ENCODE measurements at regions not wholly inside any gene's neighbourhood (a gene's known extent, or its start where the extent isn't known, plus 50 kb on each side); places are given as distances from the start of the nearest gene placed in this dataset.

DNA sequence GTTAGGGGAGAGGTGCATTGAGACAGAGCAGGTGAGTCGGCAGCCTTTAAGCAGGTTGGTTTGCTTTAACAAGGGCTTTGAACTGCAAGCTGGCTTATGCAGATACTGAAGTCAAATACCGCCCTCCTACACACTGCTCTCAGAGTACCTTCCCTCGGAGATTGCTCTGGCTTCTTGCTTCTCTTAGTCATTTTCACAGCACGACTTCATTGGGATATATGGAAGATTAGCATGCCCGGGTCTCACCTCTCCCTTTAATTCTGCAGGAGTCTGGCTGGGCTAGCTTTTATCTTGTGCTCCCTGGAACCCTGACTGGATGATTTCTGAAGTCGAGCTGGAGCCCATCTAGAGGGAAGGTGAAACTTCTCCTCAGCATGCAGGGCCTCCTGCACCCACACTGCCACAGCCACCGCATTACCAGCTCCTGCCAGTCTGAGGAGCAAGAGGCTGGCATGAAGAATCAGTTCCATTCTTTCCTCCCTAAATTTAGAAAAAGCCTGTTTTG, 395.5 kb upstream of the HNRNPA3 start:
- Mint-ChIP-seq H3K27me3 (ENCODE audit: unreplicated experiment) (no peaks in the 10 kb centered on the region), H3K27ac (ENCODE audit: unreplicated experiment) (no peak overlapping the region), H3K36me3 (ENCODE audit: low read depth, unreplicated experiment) (no peaks in the 10 kb centered on the region), H3K4me3 (ENCODE audit: unreplicated experiment) (no peak overlapping the region), H3K4me1 (ENCODE audit: unreplicated experiment) (peaks cover 19% of the 10 kb centered on the region), H3K9me3 (ENCODE audit: unreplicated experiment) (no peaks in the 10 kb centered on the region)
- no peak for DNase-seq (ENCODE audit: low spot score)
- TF ChIP-seq, protein P1, sequence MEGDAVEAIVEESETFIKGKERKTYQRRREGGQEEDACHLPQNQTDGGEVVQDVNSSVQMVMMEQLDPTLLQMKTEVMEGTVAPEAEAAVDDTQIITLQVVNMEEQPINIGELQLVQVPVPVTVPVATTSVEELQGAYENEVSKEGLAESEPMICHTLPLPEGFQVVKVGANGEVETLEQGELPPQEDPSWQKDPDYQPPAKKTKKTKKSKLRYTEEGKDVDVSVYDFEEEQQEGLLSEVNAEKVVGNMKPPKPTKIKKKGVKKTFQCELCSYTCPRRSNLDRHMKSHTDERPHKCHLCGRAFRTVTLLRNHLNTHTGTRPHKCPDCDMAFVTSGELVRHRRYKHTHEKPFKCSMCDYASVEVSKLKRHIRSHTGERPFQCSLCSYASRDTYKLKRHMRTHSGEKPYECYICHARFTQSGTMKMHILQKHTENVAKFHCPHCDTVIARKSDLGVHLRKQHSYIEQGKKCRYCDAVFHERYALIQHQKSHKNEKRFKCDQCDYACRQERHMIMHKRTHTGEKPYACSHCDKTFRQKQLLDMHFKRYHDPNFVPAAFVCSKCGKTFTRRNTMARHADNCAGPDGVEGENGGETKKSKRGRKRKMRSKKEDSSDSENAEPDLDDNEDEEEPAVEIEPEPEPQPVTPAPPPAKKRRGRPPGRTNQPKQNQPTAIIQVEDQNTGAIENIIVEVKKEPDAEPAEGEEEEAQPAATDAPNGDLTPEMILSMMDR (IDR thresholded peaks at IDR 0.05; ENCODE audit: unreplicated experiment), result no peak

DNA sequence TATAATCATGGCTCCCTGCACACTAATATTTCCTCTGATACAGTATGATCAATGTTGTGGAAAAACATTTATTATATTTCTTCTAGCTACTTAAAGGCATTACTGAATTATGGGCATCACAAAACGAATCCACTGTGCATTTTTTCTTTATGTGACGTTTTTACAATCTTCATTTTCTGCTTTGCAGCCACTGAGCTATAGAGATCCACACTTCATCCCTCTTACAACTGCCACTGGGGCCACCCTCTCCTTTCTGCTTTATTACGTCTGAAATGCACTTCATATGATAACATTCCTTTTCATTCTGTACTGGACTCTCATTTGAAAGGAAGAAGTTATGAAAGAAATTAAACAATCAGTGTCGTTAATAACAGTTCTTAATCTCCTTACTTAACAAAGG, 394.5 kb upstream of the HNRNPA3 start:
- no peak overlapping the region for H3K4me3 Mint-ChIP-seq (ENCODE audit: unreplicated experiment)
- H3K9me3 Mint-ChIP-seq (ENCODE audit: unreplicated experiment), result no peaks in the 10 kb centered on the region
- no peaks in the 10 kb centered on the region for H3K36me3 Mint-ChIP-seq (ENCODE audit: low read depth, unreplicated experiment)
- peaks cover 19% of the 10 kb centered on the region for H3K4me1 Mint-ChIP-seq (ENCODE audit: unreplicated experiment)
- TF ChIP-seq, protein P1 (IDR thresholded peaks at IDR 0.05; ENCODE audit: unreplicated experiment), result no peak
- no peaks in the 10 kb centered on the region for H3K27me3 Mint-ChIP-seq (ENCODE audit: unreplicated experiment)
- no peak overlapping the region for H3K27ac Mint-ChIP-seq (ENCODE audit: unreplicated experiment)
- DNase-seq (ENCODE audit: low spot score), result no peak

DNA sequence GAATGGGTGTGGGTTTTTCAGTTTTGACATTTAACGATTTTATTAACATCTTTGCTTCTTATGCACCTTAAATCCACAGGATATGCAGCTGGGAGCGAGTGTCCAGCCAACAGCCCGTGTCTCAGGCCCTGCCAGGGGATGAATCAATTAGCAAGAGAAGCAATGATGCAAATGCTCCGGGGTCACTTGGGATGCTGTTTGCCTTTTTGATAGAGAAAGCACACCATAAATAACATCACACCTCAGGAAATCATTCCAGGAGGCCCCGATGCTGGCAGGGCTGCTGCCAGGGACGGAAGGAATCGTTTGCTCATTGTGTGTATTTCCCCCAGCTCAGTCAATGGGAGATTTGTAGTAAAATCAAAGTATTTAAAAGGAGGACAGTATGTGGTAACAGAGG, 394.0 kb upstream of the HNRNPA3 start:
- H3K4me3 Mint-ChIP-seq (ENCODE audit: unreplicated experiment), result no peak overlapping the region

DNA sequence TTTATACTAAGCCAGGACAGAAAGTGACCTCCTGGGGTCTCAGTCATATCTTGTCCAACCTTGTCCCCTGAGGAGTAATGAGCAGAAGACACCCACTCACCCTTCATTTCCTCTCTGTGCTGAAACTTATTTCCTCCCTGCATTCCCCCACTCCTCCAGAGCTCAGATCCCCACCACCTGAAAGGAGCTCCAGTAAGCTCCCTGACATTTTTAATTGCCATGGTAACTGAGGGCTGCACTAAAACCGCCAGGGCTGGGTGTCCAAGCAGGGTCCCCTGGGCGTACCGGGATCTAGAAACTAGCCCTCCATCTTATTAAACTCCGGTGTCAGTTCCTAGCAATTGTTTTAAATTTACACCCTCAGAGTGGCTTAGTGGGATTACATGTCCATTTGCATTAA, 393.3 kb upstream of the HNRNPA3 start:
- Mint-ChIP-seq H3K36me3 (ENCODE audit: low read depth, unreplicated experiment) (no peaks in the 10 kb centered on the region), H3K4me3 (ENCODE audit: unreplicated experiment) (no peak overlapping the region), H3K27me3 (ENCODE audit: unreplicated experiment) (peaks cover 3% of the 10 kb centered on the region), H3K9me3 (ENCODE audit: unreplicated experiment) (no peaks in the 10 kb centered on the region), H3K4me1 (ENCODE audit: unreplicated experiment) (peaks cover 11% of the 10 kb centered on the region), H3K27ac (ENCODE audit: unreplicated experiment) (no peak overlapping the region)
- no peak for DNase-seq (ENCODE audit: low spot score)
- TF ChIP-seq, protein P1 (IDR thresholded peaks at IDR 0.05; ENCODE audit: unreplicated experiment), result no peak

More for the DNA sequence above, 394.0 kb upstream of the HNRNPA3 start:
- Mint-ChIP-seq H3K27me3 (ENCODE audit: unreplicated experiment) (peaks cover 3% of the 10 kb centered on the region), H3K27ac (ENCODE audit: unreplicated experiment) (no peak overlapping the region), H3K4me1 (ENCODE audit: unreplicated experiment) (peaks cover 16% of the 10 kb centered on the region), H3K36me3 (ENCODE audit: low read depth, unreplicated experiment) (no peaks in the 10 kb centered on the region), H3K9me3 (ENCODE audit: unreplicated experiment) (no peaks in the 10 kb centered on the region)
- no peak for DNase-seq (ENCODE audit: low spot score)
- TF ChIP-seq, protein P1 (IDR thresholded peaks at IDR 0.05; ENCODE audit: unreplicated experiment), result no peak

DNA sequence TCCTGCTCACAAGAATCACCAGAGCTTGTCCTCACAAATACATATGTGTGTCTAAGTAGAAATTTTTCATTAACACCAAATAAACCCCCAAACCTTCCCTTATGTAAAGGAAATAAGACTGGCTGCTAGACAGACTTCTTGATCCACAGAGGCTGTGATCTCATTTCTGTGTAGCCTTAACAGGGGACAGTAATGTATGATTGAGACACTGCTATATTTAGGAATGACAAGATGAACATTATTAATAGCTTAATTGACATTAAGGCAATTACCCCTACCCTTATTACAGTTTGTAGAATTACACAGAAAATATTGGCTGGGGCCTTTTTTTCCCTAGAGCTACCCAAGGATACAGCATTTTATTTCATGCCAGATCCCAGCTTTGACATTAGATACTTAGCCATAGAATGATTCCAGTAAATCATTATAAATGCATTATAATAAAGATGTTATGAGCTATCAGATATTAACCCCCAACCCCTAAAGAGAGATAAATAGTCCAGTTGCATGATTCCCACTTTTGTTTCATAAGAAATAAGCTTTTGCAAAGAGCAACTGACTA, 392.1 kb upstream of the HNRNPA3 start:
- H3K4me3 Mint-ChIP-seq (ENCODE audit: unreplicated experiment), result no peak overlapping the region
- H3K9me3 Mint-ChIP-seq (ENCODE audit: unreplicated experiment), result no peaks in the 10 kb centered on the region
- DNase-seq (ENCODE audit: low spot score), result no peak
- no peaks in the 10 kb centered on the region for H3K36me3 Mint-ChIP-seq (ENCODE audit: low read depth, unreplicated experiment)
- peaks cover 11% of the 10 kb centered on the region for H3K4me1 Mint-ChIP-seq (ENCODE audit: unreplicated experiment)
- peaks cover 3% of the 10 kb centered on the region for H3K27me3 Mint-ChIP-seq (ENCODE audit: unreplicated experiment)
- no peak overlapping the region for H3K27ac Mint-ChIP-seq (ENCODE audit: unreplicated experiment)
- TF ChIP-seq, protein P1 (IDR thresholded peaks at IDR 0.05; ENCODE audit: unreplicated experiment), result no peak
